Dedifferentiated amniotic fluid mesenchymal stem cell (primary cell): ENCODE measurements at regions not wholly inside any gene's neighbourhood (a gene's known extent, or its start where the extent isn't known, plus 50 kb on each side); places are given as distances from the start of the nearest gene placed in this dataset.
"Not testable (repeated sequence)": the region's sequence is repeated elsewhere in the genome, so short reads cannot be mapped to it uniquely, and the experiment has no call there.

Experiments used
- DNase-seq: peaks from one replicate; pipeline ENCODE4 v3.0.0-alpha.2; 2016; ENCODE audit errors: extremely low spot score

DNA sequence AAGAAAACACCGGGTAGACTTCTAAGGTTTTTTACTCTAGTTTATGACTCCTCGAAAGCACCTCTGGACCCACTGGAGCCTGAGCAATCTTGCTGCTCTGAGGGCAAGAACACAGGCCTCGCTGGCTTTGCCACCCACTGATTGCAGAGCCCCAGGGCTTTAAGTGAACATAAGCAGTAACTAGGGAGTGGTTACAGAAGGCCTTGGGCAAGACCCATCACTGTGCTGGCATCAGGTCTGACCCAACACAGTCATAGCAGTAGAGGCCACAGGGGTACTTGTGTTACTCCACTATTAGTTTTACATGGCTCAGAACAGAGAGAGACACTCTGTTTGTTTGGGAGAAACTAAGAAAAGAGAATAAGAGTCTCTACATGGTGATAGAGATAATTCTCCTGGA lies 684.5 kb downstream of the FAM181B start:
- no peak for DNase-seq

DNA sequence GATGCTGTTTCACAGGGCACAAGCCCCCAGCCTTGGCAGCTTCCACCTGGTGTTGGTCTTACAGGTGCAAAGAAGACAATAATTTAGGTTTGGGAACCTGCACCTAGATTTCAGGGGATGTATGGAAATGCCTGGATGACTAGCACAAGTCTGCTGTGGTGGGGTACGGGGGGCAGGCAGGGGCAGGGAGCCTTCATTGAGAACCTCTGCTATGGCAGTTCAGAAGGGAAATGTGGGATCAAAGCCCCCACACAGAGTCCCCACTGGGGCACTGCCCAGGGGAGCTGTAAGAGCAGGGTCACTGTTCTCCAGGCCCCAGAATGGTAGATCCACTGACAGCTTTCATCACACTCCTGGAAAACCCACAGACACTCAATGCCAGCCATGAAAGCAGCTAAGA lies 686.5 kb downstream of the FAM181B start:
- no peak for DNase-seq

DNA sequence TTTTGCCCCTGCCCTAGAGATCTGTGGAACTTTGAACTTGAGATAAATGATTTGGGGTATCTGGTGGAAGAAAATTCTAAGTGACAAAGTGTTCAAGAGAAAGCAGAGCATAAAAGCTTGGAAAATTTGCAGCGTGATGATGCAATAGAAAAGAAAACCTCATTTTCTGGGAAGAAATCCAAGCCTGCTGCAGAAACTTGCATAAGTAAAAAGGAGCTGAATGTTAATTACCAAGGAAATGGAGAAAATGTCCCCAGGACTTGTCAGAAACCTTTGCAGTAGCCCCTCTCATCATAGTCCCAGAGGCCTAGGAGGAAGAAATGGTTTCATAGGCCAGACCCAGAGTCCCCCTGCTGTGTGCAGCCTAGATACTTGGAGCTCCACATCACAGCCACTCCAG lies 686.9 kb downstream of the FAM181B start:
- DNase-seq: no peak

DNA sequence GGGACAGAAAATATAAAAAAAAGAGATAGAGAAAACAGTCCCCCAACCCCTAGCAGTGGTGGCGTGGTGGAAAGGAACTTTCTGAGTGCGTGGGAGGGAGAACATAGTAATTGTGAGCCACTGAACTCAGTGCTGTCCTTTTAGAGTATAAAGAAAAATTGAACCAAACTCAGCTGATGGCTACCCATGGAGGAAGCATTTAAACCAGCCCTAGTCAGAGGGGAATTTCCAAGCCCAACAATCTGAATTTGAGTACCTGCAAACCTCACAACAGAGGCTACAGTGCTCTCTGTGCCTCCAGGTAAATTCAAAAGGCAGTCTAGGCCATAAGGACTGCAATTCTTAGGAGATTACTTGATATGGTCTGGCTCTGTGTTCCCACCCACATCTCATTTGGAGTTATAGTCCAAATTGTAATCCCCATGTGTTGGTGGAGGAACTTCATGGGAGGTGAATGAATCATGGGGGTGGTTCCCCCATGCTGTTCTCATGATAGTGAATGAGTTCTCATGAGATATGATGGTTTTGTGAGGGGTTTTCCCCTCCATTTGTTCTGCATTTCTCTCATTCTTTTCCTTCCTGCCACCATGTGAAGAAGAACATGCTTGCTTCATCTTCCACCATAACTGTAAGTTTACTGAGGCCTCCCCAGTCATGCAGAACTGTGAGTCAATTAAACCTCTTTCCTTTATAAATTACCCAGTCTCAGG lies 687.8 kb downstream of the FAM181B start:
- no peak for DNase-seq

DNA sequence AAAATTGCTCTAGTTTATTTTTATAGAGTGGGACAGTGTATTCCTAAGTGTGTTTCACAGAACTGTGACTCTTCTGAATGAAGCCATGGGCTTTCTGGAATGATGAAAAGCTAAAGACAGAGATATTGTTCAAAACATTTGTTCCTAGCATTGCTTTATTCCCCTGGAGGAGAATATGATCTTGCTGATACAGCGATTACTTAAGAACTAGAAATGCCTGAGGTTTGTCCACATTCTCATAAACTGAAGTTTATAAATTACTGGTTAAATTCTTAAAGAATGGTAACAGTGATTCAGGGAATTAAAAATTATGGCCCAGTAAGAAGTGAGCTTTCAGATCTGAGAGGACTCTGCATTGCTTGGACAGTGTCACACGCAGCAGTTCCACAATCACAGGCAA lies 690.3 kb downstream of the FAM181B start:
- no peak for DNase-seq

- no peak for DNase-seq
Observed at GRCh38 chr11:82041764-82042163, 691.9 kb downstream of the FAM181B start.

DNA sequence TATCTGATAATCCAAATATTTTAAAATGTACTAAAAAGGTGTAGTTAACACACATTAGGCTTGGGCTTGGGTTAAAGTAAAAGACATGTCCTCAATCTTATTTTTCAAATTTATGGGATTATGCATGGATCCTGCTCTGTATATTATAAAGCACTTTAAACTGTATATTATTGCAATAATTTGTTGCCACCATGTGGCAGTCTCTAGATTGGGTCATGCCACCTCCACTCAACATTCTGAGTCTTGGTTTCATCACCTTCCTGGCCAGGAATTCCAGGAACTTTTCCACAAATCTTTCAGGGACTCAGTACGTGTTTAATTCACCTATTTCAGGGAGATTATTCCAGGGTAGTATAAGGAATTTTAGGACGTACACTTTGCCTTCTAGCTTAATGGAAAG lies 695.5 kb downstream of the FAM181B start:
- DNase-seq: no peak

DNA sequence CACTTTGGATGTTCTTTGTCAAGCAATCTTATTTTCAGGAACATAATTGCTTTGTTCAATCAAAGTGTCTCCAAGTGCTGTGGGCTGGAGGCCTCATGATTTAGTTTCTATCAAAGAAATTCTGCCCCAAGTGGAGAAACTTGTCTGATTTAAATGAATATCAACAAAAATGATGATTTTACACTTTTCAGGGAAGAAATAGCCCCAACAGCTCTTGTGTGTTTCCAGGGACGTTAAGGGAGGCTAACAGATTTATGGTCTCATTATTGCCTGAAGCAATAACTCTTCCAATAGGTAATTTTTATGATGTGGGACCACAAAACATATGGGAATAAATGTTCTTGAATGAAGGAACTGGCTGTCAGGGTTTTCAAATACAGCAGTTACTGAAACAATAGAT lies 699.1 kb downstream of the FAM181B start:
- no peak for DNase-seq

- DNase-seq: not testable (repeated sequence)
Observed at GRCh38 chr11:82027335-82027734, 706.3 kb downstream of the FAM181B start.

GRCh38 chr11:82024760-82025159 lies 708.9 kb downstream of the FAM181B start:
- DNase-seq: no peak

GRCh38 chr11:82012276-82012675 lies 721.4 kb downstream of the FAM181B start:
- DNase-seq: no peak

GRCh38 chr11:82009133-82009532 lies 724.5 kb downstream of the FAM181B start:
- DNase-seq: no peak

DNA sequence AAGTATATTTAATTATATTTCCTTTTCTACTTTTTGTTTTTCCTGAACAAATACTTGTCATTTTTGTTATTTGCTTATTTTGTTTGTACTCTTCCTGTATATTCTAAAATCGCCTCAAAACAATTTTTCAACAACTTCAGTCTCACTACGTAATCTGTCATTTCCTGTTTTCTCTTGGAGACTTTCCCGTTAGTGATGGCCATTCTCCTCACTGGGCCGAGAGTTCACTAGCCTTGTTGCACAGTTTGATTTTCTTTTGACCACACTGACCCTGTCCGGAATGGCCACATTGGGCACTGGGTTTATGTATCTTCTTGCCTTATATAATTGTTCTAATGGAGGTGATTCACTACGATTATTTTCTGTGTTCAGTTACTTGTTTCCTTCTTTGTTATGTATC lies 726.1 kb downstream of the FAM181B start:
- DNase-seq: no peak

DNA sequence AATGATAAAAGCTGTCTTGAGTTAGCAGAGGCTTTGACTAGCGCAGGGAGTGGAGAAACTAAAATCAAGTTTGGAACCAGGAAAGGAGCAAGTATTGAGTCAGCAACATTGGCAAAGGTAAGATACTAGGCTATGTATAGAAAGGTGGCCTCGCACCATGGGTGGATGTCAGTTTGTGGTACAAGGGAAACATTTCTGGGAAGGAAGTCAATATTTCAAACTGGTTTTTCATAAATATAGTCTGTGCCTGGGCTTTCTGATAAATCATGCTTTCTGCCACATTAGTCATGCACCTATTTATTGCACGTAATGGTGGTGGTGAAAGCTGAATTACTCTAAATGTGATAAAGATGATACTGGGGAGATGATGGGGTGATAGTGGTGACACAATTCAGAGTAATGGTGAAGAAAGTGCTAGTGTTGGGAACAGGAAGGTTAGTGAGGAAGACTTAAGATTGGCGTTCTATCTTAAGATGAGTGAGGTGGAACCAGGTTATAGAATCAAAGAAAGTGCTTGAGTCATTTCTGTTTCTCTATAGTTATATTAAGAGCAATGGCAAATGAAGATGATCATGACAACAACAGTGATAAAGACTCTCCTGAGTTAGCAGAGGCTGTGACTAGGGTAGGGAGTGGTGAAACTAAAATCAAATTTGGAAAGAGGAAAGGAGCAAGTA lies 729.0 kb downstream of the FAM181B start:
- no peak for DNase-seq

- no peak for DNase-seq
Observed at GRCh38 chr11:82003671-82004515, 729.8 kb downstream of the FAM181B start.

DNA sequence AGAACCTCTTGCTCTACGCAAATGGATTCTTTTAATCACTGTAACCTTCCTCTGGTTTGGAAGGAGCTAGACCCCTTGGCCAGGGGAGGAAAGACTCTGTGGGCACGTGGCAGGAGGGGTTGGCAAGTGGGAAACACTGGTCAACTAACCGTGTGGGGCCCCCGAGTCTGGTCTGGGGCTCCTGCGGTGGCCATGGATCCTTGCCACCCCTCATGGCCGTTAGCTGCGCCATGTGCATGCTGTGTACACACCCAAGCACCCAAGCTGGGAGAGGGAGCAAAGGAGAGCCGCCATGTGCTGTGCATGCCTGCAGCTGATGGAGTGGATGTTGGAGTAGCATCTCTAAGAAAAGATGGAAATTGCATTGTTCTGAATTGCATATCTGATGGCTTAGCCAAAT lies 730.6 kb downstream of the FAM181B start:
- DNase-seq: no peak

DNA sequence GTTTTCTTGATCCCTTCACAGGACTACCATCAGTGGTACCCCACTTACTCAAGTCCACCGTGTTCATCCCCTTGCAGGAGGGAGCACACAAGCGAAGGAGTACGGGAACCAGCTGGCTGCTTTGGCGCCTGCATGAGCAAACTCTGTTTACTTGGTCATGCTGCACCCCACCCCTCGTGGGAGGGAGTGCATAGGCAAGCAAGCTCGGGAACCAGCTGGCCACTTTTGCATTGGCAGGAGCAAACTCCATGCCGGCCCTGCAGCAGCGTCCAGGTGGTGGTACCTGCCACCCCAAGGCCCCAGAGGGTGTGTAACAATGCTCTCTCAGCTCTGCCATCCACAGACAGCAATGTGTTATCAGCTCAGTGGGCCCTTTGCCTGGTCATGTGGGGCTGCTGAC lies 737.8 kb downstream of the FAM181B start:
- no peak for DNase-seq

DNA sequence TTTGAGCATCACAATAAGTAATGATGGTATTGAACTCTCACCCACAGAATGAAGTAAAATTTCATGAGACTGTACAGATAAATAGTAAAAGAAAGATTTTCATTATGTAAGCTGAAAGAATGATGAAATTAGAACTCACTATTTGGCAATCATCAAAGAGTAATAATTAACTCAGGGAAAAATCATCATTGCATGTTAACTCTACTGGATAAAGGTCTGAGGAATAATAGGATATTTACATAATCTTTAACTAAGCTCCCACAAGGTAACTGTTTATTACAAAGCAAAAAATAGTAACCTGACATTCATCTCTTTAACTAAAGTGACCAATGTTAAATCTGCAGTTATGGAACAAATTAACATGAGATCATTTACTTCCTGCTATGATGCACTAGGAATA lies 739.9 kb downstream of the FAM181B start:
- no peak for DNase-seq

GRCh38 chr11:81990659-81991443 lies 742.8 kb downstream of the FAM181B start:
- no peak for DNase-seq

DNA sequence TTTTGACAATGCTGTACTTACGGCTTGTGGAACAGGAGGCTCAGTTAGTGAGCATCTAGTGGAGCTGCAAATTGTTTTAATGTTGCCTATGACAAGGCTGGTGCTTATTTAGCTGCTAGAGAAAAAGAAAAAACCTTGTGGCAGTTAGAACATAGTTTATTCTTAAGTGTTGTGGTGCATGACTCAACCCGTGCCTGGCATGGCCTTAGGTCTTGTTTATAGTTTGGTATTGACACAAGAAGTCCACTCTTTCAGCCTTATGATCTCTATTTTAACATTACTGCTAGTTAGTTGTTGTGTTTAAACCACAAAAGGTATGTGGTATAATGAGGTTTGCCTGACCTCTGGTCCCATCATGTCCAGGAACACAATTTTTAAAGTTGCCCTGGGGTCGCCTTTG lies 744.6 kb downstream of the FAM181B start:
- no peak for DNase-seq

DNA sequence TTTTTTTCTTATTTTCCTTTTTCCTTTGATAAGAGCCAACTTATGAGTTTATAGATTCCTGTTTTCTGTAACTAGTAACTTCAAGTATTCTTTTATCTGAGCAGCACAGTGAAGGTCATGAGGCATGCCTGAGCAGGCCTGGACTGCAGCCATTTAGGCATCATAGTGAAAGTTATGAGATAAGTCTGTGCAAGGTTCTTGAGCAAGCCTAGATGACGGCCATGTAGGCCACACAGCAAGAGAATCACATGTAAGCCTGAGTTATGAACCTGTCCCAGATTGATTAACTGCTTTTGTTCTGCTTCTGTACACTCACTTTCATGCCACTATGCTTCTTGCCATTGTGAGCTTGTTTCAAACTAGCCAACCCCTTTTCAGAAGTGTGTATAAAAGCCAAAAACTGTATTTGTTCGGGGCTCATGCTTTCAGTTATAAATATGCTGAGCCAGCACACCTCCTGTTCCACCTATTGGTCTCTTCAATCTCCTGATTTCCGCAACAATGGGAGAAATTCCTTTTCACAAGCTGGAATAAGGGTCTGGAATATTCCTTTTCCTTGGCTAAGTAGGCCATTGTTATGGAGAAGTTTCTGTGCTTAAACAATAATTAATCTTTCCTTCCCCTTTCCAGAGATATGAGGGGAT lies 745.7 kb downstream of the FAM181B start:
- no peak for DNase-seq
